ENCODE measurements at regions not wholly inside any gene's neighbourhood (a gene's known extent, or its start where the extent isn't known, plus 50 kb on each side); places are given as distances from the start of the nearest gene placed in this dataset.

- Histone ChIP-seq H2BK120ac (ENCODE audit: low read depth, low read length) (no peak overlapping the region), H3K18ac (ENCODE audit: low read depth, low read length) (no peak overlapping the region), H3K27me3 (ENCODE audit: control insufficient read depth, insufficient read depth, low read length) (no peaks in the 10 kb centered on the region), H2BK20ac (ENCODE audit: low read depth, low read length) (no peak overlapping the region), H2BK5ac (ENCODE audit: low read depth, low read length, poor library complexity, severe bottlenecking) (no peak overlapping the region), H2BK15ac (ENCODE audit: low read depth, low read length) (no peak overlapping the region), H3K56ac (ENCODE audit: extremely low read depth, insufficient read depth, low read length) (no peak overlapping the region), H2AK9ac (replicated peaks; ENCODE audit: low read depth, low read length, poor library complexity) (no peak overlapping the region), H3K9ac (ENCODE audit: low read depth, low read length) (no peak overlapping the region), H3K36me3 (ENCODE audit: control insufficient read depth, insufficient read depth, low read length) (no peaks in the 10 kb centered on the region), H3K27ac (ENCODE audit: insufficient read depth, low read length) (no peak overlapping the region), H2AFZ (replicated peaks; ENCODE audit: low read length, poor library complexity) (no peak overlapping the region), H4K91ac (ENCODE audit: insufficient read depth, low read depth, low read length) (no peak overlapping the region), H3K4me3 (ENCODE audit: insufficient read depth, low read depth, low read length) (no peak overlapping the region), H4K20me1 (ENCODE audit: insufficient read depth, low read length) (no peaks in the 10 kb centered on the region), H3K4me2 (ENCODE audit: low read depth, low read length) (no peak overlapping the region), H4K8ac (ENCODE audit: low read depth in 2 of 2, low read length in 2 of 2) (no peak overlapping the region), H3K4me1 (ENCODE audit: control insufficient read depth, insufficient read depth, low read length) (no peaks in the 10 kb centered on the region), H3K23ac (ENCODE audit: low read depth, low read length) (no peak overlapping the region), H3K79me1 (ENCODE audit: low read depth in 1 of 2, low read length in 2 of 2) (no peaks in the 10 kb centered on the region), H3K14ac (replicated peaks; ENCODE audit: low read depth, low read length) (no peak overlapping the region), H3K9me1 (ENCODE audit: insufficient read depth, low read length) (no peaks in the 10 kb centered on the region), H3K4ac (ENCODE audit: low read depth, low read length) (no peak overlapping the region), H3K9me3 (ENCODE audit: control insufficient read depth, insufficient read depth, low read length) (peaks cover 50% of the 10 kb centered on the region), H4K5ac (ENCODE audit: low read depth, low read length) (no peak overlapping the region), H2AK5ac (ENCODE audit: low read depth, low read length) (no peak overlapping the region)
- in situ Hi-C loops (cut with MboI; ENCODE audit: low sequenced_read_pairs) = no loop called here
- no CpG with 5 or more reads among the region's 11 CpGs for WGBS, 2 experiments (ENCODE audit: extremely low coverage in 2 of 2, insufficient read length in 1 of 2)
- ATAC-seq (ENCODE audit: low read depth) = no peak
- no peak for DNase-seq
- ChIA-PET CTCF (no interaction called here), POLR2A (ENCODE audit: unreplicated experiment) (no interaction called here)
- intact Hi-C loops (cut with micrococcal nuclease) = no loop called here
- no TSS peak for BruUV-seq (replicated peaks)
- TF ChIP-seq CTCF (conservative IDR thresholded peaks at IDR 0.05; ENCODE audit: low read depth, low read length) (no peak), MAZ (IDR thresholded peaks at IDR 0.05; ENCODE audit: borderline replicate concordance, low read depth, low read length) (no peak), ELK1 (IDR thresholded peaks at IDR 0.05; ENCODE audit: borderline replicate concordance, low read depth, low read length) (no peak), CEBPB (IDR thresholded peaks at IDR 0.05; ENCODE audit: low read depth, low read length) (no peak), USF2 (IDR thresholded peaks at IDR 0.05; ENCODE audit: low read depth, low read length) (no peak), FOS (IDR thresholded peaks at IDR 0.05; ENCODE audit: low read depth, low read length) (no peak), SMC3 (IDR thresholded peaks at IDR 0.05; ENCODE audit: low read depth, low read length) (no peak), NFE2L2 (IDR thresholded peaks at IDR 0.05; ENCODE audit: low read depth, low read length) (no peak), RFX5 (IDR thresholded peaks at IDR 0.05; ENCODE audit: low read depth, low read length) (no peak), MAFK (IDR thresholded peaks at IDR 0.05; ENCODE audit: low read depth, low read length) (no peak)
- dilution Hi-C loops (cut with HindIII; ENCODE audit: low sequenced_read_pairs, unreplicated experiment) = no loop called here
These were observed 319.0 kb upstream of the C1orf174 start for GRCh38 chr1:4219111-4219510.
